Neuron (in vitro differentiated cells): ENCODE measurements at regions not wholly inside any gene's neighbourhood (a gene's known extent, or its start where the extent isn't known, plus 50 kb on each side); places are given as distances from the start of the nearest gene placed in this dataset.

Source experiments
- H2AFZ ChIP-seq: one replicate; pipeline ENCODE4 v1.6.1; 2013; ENCODE audit warnings: low read depth, mild to moderate bottlenecking, inconsistent platforms, low read length, moderate library complexity
- H3K27me3 ChIP-seq: one replicate; pipeline ENCODE4 v1.6.1; 2013; ENCODE audit warnings: low read length; ENCODE audit not compliant: insufficient read depth
- H3K36me3 ChIP-seq: one replicate; pipeline ENCODE4 v1.6.1; 2013; ENCODE audit warnings: low read length; ENCODE audit not compliant: insufficient read depth
- H3K4me1 ChIP-seq: one replicate; pipeline ENCODE4 v1.6.1; 2013; ENCODE audit warnings: low read length; ENCODE audit not compliant: insufficient read depth
- H3K4me3 ChIP-seq: 2 replicates; pipeline ENCODE4 v1.5.1; 2013; ENCODE audit warnings: mild to moderate bottlenecking, low read length, moderate library complexity
- H3K9me3 ChIP-seq: one replicate; pipeline ENCODE4 v1.6.1; 2013; ENCODE audit warnings: low read length

DNA sequence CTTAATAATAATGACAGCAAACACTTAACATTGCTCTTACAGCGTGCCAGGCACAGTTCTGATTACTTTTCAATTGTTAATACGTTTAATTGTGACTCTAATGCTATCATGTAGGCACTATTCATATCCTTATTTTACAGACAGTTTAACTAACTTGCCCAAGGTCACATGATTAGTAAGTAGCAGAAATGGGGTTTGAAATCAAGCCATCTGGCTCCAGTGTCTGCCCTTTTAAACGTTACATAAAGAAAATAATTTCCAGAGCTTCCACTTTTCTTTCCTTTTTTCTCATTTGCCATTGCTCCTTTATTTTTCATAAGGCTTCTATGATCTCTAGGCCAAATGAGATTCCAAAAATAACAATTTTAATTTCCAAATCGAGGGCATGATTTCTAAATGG lies 50.6 kb upstream of the IKZF2 start:
- Histone ChIP-seq H3K27me3 (no peaks in the 10 kb centered on the region), H3K4me1 (no peaks in the 10 kb centered on the region), H3K36me3 (no peaks in the 10 kb centered on the region), H3K4me3 (no peak overlapping the region), H2AFZ (no peak overlapping the region), H3K9me3 (no peaks in the 10 kb centered on the region)

DNA sequence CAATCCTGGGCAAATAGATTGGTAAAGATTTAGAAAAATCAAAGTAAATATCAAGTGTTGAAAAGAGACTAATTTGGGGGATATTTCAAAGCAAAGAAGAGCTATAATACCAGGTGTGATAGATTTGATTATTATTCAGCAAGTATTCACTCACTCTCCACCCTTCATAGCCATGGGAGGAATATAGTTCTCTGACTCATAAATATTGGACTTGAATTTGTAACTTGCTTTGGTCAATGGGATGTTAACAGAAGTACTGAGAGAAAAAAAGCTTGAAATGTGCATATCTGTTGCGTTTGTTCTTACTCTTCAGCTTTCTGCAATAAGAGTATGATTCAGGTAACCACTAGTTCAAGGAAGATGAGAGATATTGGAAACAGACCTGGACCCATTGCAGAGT lies 54.5 kb upstream of the IKZF2 start:
- Histone ChIP-seq H3K27me3 (no peaks in the 10 kb centered on the region), H3K36me3 (no peaks in the 10 kb centered on the region), H2AFZ (no peak overlapping the region), H3K4me1 (no peaks in the 10 kb centered on the region), H3K4me3 (no peak overlapping the region), H3K9me3 (no peaks in the 10 kb centered on the region)

DNA sequence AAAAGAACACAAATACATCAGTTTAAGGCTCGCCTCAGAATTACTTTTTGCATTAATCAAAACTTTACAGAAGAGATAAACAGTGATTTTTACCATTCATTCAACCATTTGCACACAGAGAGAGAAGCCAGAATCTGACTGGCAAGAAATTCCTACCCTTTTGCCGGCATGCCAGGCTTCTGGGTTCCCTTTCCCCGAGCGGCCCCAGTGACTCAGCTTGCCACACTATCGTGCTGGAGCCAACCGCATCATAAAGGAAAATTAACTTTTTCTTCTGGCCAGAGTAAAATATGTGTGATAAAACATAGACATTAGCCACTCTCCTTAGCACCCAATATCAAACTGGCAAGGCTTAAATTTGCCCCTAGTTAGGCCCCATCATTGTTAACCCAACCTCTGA lies 61.8 kb upstream of the IKZF2 start:
- Histone ChIP-seq H3K4me3 (no peak overlapping the region), H3K36me3 (no peaks in the 10 kb centered on the region), H3K27me3 (no peaks in the 10 kb centered on the region), H3K9me3 (no peaks in the 10 kb centered on the region), H2AFZ (no peak overlapping the region), H3K4me1 (no peaks in the 10 kb centered on the region)

DNA sequence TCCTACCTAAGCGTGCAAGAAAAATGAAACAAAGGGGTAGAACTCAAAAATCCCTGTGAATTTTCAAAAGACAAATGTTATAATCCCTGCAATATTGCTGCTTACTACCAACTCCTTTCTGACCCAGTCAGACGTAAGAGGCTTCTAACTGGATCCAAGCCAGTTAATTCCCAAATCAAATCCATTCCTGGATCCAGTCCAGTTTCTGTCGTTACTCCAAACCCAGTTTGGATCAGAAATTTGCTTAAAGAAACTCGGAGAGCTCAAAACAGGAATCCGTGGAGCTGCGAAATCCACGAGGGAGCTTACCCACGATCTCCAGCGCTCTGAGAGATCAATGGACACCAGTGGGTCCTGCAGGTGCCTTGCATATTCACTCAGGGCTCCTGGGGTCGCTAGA lies 62.8 kb upstream of the IKZF2 start:
- H2AFZ ChIP-seq = no peak overlapping the region
- no peaks in the 10 kb centered on the region for H3K36me3 ChIP-seq
- H3K27me3 ChIP-seq = no peaks in the 10 kb centered on the region
- no peaks in the 10 kb centered on the region for H3K9me3 ChIP-seq
- H3K4me1 ChIP-seq = no peaks in the 10 kb centered on the region
- no peak overlapping the region for H3K4me3 ChIP-seq

DNA sequence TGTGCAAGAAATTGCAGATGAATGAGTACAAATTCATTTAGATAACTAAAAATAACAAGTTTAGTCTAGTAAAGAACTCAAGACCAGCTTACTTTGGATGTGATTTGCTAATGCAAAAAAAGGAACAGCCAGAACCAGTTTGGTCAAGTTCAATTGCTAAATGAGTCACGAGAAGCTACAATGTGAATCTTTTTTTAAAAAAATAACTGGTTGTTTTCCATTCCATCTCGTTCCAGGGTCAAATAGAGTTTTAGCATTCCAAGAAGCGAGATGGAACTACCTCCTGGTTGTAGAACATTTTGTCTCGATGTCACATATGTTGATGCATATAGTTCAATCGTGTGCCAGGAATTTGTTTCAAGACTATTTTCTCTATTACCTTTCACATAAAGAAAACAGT lies 65.0 kb upstream of the IKZF2 start:
- Histone ChIP-seq H3K36me3 (no peaks in the 10 kb centered on the region), H3K9me3 (no peaks in the 10 kb centered on the region), H3K4me1 (no peaks in the 10 kb centered on the region), H2AFZ (no peak overlapping the region), H3K4me3 (no peak overlapping the region), H3K27me3 (no peaks in the 10 kb centered on the region)

DNA sequence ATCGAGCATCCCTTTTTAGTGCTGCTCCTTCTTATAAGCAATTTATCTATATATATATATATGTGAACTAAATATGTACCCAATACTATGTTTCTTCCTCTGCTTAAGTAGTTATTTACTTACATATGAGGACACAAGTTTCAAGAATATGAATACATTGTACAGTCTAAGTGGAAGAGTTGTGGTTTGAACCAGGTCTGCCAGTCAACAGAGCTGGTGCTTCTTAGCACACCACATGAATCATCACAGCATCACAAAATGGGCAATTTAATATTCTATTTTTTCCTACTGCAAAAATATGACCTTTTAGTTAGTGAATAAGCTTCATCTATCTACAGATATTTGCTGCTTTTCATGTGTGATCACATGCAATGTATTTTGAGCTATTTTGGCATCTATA lies 64.4 kb upstream of the SPAG16 start:
- Histone ChIP-seq H3K9me3 (no peaks in the 10 kb centered on the region), H3K36me3 (no peaks in the 10 kb centered on the region), H3K27me3 (no peaks in the 10 kb centered on the region), H3K4me3 (no peak overlapping the region), H2AFZ (no peak overlapping the region), H3K4me1 (no peaks in the 10 kb centered on the region)

DNA sequence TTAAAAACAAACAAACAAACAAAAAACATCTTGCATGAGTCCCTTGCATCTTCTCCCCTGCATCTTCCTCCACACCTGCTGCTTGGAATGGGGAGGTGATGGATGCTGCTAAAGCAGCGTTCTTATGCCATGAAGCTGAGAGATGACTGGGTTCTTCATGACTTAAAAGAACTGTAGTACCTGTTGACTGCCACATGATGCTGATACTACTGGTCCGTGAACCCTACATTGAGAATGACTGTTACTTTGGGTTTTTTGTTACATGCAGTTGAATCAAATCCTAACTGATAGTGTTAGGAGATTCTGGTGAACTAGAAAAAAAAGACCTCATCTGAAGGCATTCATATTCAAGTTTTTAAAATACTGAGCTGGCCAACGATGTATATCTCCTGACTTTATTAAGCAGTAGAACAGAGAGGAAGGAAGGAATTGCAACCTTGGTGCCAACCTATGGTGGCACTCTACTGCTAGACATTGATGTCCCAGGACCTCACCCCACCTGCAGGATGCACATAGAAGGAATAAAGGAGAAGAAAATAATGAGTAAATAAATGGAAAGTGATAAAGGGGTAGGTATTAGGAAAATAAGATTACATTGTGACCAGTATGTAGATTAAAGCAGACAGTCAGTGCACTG lies 63.2 kb upstream of the SPAG16 start:
- H3K9me3 ChIP-seq = no peaks in the 10 kb centered on the region
- H3K4me3 ChIP-seq = no peak overlapping the region
- no peaks in the 10 kb centered on the region for H3K36me3 ChIP-seq
- no peaks in the 10 kb centered on the region for H3K4me1 ChIP-seq
- no peaks in the 10 kb centered on the region for H3K27me3 ChIP-seq
- no peak overlapping the region for H2AFZ ChIP-seq

DNA sequence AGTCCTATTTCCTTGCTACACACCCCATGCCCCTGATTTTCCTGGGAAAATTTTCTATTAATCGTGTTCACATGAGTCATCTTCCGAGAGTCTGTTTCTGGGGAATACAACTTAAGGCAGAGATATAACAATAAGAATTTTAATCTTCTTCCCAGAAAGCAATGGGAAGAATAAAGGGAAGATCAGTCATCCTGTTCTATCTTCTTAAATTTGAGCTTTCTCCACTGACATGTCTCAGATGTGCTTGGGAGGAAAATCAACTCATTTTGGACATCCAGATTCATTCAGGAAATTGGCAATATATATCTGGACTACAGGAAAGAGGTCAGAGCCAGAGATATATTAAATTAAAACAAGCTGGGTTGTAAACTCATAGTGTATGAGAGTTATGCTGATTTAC lies 62.3 kb upstream of the SPAG16 start:
- Histone ChIP-seq H3K9me3 (no peaks in the 10 kb centered on the region), H3K36me3 (no peaks in the 10 kb centered on the region), H3K4me3 (no peak overlapping the region), H3K27me3 (no peaks in the 10 kb centered on the region), H3K4me1 (no peaks in the 10 kb centered on the region), H2AFZ (no peak overlapping the region)

DNA sequence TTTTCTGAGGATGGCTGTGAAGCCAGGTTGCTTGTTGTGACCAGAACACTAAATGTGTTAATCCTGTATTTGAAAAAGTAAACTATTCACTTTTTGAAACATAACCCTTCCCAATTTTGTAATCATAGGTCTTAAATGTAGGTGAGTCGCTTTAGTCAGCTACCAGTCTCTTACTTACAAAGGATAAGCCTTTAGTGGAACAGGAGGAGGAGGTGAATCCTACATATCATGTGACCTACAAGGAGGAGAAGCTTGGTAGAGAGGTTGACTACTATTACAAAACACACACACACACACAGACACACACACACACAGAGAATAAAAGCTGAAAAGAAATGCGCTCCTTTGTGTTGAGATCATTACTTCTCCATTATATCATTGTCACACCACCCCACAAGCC lies 59.9 kb upstream of the SPAG16 start:
- H3K36me3 ChIP-seq = no peaks in the 10 kb centered on the region
- H3K9me3 ChIP-seq = no peaks in the 10 kb centered on the region
- no peak overlapping the region for H3K4me3 ChIP-seq
- H2AFZ ChIP-seq = no peak overlapping the region
- H3K27me3 ChIP-seq = no peaks in the 10 kb centered on the region
- no peaks in the 10 kb centered on the region for H3K4me1 ChIP-seq

DNA sequence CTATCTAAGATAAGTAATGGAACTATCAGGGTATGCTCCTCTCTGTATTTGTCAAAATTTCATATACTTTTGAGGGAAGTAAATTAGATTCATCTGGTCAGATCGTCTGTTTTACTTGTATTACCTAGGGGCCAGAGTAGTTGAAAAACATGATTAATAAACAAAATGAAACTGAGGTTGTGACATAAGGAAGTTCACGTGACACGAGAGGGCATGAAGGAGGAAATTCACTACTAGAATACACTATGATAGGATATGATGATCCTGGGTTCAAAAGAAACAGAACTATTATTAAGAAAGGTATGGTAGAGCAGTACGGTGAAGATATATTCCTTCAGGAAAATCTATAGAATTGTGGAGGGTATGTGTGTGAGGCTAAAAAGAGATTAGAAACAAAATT lies 58.4 kb upstream of the SPAG16 start:
- H3K27me3 ChIP-seq = no peaks in the 10 kb centered on the region
- no peaks in the 10 kb centered on the region for H3K9me3 ChIP-seq

DNA sequence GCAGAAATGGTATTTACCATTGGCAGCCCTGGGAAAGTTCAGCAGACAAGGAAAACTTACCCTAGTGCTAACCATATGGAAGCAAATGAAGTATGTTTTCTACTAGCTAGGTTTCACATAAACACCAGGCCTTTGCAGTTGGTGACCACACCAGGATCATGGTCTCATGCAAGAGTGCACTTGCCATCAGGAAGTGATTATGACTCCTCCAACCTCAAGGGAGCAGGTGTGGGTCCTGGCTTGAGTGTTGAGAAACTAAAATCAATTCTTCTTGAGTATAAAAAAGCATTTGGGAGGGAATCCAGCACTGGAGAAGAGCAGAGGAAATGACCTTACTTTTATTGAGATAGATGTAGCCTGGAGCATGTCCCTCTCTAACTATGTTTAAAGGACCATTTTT lies 56.8 kb upstream of the SPAG16 start:
- Histone ChIP-seq H3K27me3 (no peaks in the 10 kb centered on the region), H2AFZ (no peak overlapping the region), H3K36me3 (no peaks in the 10 kb centered on the region), H3K4me1 (peaks cover 2% of the 10 kb centered on the region), H3K4me3 (no peak overlapping the region), H3K9me3 (no peaks in the 10 kb centered on the region)

More for the DNA sequence above, 58.4 kb upstream of the SPAG16 start:
- no peak overlapping the region for H3K4me3 ChIP-seq
- no peaks in the 10 kb centered on the region for H3K36me3 ChIP-seq
- H3K4me1 ChIP-seq = no peaks in the 10 kb centered on the region
- H2AFZ ChIP-seq = no peak overlapping the region

DNA sequence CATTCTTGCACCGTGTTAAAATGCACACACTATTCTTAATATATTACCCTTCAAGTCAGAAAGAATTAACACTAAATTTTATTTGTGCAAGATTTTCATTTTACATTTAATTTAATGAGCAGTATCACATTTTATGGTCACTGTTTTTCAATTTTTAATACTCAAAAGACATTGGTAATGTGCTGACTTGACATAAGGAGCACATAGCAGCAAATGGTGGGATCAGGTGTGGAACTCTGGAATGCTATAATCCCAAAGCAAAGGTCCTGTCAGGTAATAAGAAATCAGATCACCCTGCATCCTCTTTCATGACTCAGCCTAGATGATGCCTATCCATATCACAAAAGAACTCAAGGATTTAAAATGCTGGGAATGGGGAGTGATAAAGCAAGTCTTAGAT lies 55.6 kb upstream of the SPAG16 start:
- Histone ChIP-seq H3K36me3 (no peaks in the 10 kb centered on the region), H3K4me1 (peaks cover 11% of the 10 kb centered on the region), H3K27me3 (no peaks in the 10 kb centered on the region)

DNA sequence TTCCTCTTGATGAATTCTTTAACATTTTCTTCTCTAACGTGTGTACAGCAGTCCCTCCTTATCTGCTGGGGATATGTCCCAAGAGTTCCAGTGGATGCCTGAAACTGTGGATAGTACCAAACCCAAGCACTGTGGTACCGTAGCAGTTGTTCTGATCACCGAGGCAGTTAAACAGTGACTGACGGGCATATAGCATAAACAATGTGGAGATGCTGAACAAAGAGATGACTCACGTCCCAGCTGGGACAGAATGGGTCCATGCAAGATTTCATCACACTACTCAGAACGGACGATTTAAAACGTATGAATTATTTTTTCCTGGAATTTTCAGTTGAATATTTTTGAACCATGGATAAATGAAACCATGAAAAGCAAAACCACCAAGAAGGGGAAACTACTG lies 54.5 kb upstream of the SPAG16 start:
- Histone ChIP-seq H2AFZ (no peak overlapping the region), H3K4me1 (peaks cover 21% of the 10 kb centered on the region), H3K27me3 (no peaks in the 10 kb centered on the region), H3K4me3 (no peak overlapping the region), H3K36me3 (no peaks in the 10 kb centered on the region), H3K9me3 (no peaks in the 10 kb centered on the region)

More for the DNA sequence above, 55.6 kb upstream of the SPAG16 start:
- Histone ChIP-seq H3K9me3 (no peaks in the 10 kb centered on the region), H2AFZ (no peak overlapping the region), H3K4me3 (no peak overlapping the region)

DNA sequence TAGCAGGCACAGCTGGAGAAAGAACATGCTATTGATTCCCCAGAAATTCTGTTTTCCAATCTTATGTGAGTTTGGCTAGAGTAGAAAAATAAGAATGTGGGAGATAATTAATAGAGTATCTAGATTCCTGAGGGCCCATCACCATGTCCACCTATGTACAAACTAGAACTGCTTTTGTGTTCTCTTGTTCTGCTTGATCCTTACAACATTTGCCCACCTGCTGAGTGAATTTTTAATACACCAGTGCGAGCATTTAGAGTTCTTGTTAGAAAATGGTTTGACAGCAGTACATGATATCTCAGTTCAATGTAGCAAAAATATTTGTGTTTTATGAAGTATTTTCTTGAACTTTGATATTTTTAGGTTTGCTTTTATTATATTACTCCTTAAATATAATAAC lies 52.3 kb upstream of the SPAG16 start:
- H3K9me3 ChIP-seq = no peaks in the 10 kb centered on the region
- no peak overlapping the region for H2AFZ ChIP-seq
- H3K4me3 ChIP-seq = no peak overlapping the region

More for the DNA sequence above, 52.3 kb upstream of the SPAG16 start:
- Histone ChIP-seq H3K27me3 (no peaks in the 10 kb centered on the region), H3K4me1 (peaks cover 24% of the 10 kb centered on the region), H3K36me3 (no peaks in the 10 kb centered on the region)
